GM19238 (cell line): ENCODE measurements at regions not wholly inside any gene's neighbourhood (a gene's known extent, or its start where the extent isn't known, plus 50 kb on each side); places are given as distances from the start of the nearest gene placed in this dataset.

Experiments
- DNase-seq: peaks from one replicate; pipeline ENCODE4 v3.0.0; 2011; ENCODE audit warnings: low spot score; ENCODE audit not compliant: insufficient read length

GRCh38 chrX:149152941-149153340 is 352.2 kb downstream of the IDS start:
- DNase-seq: no peak

- no peak for DNase-seq
Measured at GRCh38 chrX:149151805-149152757, 353.0 kb downstream of the IDS start.

- DNase-seq: no peak
Measured at GRCh38 chrX:149145845-149146285, 359.2 kb downstream of the IDS start.

GRCh38 chrX:149131774-149132173 is 373.3 kb downstream of the IDS start:
- DNase-seq: no peak

DNA sequence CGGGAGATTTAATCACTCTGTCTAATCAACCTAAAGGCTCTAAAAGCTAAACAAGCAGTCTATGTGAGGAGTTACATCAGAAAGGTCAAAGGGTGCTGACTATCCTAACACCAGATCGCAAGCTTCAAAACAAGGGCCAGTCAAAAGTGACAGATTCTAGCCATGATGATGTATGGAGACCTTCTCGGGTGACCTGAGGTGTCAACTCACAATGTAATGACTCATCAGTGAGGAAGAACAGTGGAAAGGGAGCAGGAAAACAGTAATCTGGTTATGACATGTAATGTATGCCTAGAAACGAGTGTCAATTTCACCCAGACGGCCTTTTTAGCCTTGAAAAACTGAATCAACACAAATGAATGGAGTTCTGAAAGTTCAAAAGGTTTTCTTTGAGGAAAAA is 375.3 kb downstream of the IDS start:
- no peak for DNase-seq

DNA sequence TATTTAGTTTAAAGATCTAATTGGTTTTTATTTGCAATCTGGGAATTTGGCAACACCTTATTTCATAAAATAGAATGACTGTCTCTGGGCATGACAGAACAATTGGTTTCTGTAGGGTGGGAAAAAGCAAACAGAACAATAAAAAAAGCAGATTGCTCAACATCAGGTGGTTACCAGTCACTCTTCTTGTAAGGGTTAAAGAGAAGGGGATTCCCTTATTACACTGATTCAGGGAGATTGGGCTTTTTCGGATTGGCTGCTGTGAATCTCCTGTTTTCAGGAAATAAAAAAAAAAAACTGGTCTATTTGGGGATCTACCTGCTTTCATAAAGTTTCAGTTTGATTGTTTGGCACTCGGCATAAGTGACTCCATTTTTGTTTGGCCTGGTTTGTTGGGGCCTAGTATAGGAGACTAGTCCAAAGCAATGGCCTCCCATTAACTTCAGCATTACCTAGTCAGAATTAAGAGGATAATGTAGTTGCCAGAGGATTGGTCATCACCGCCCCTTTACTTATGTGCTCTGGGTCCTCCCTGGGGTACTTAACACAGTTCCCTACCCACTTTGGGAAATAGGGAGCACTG is 380.5 kb downstream of the IDS start:
- no peak for DNase-seq

GRCh38 chrX:149121206-149121920 is 383.7 kb downstream of the IDS start:
- no peak for DNase-seq

DNA sequence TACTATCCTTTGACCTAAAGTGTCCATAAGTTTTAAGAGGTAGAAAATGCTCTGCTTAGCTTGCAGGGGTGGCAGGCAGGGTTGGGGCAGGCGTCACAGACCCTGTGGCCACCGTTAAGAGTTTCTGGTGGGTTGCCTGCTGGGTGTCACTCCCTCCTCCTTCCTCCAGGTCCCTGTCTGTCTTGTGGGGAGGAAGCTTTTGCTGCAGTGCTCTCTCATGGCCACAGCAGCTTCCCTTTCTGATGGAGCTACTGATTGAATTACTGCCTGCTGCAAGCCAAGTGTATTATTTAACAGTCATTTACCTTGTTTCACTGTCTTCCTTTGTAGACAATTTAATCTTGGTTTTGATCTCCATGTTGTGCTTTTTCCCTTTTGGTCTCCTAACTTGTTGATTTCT is 384.6 kb downstream of the IDS start:
- DNase-seq: no peak

DNA sequence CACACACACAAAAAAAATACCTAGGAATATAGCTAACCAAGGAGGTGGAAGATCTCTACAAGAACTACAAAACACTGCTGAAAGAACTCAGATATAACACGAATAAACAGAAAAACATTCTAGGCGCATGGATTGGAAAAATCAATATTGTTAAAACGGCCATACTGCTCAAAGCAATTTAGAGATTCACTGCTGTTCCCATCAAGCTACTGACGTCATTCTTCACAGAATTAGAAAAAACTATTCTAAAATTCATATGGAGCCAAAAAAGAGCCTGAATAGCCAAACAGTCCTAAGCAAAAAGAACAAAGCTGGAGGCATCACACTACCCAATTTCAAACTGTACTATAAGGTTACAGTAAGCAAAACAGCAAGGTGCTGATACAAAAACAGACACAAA is 390.2 kb downstream of the IDS start:
- DNase-seq: no peak

GRCh38 chrX:149114001-149114400 is 391.1 kb downstream of the IDS start:
- no peak for DNase-seq

GRCh38 chrX:149097786-149098185 is 407.3 kb downstream of the IDS start:
- no peak for DNase-seq

DNA sequence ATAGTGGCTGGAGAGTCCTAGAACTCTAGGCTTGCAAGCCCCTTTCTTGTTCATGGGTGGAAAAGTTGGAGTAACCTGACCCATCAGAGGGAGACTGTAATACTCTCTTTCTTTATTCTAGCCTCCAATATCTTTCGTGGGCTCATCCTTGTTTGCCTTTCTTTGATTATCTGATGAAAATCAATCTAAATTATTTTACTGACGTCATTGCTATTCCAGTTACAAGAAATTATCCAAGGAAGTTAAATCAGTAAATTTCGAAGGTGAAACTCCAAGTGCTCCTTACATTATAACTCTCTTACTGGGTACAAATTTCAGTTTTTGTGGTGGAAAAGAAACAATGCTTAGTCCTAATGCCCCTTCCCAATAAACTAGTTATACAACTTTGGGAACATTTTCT is 412.9 kb downstream of the IDS start:
- no peak for DNase-seq

- DNase-seq: no peak
Measured at GRCh38 chrX:149079805-149080406, 425.2 kb downstream of the IDS start.

DNA sequence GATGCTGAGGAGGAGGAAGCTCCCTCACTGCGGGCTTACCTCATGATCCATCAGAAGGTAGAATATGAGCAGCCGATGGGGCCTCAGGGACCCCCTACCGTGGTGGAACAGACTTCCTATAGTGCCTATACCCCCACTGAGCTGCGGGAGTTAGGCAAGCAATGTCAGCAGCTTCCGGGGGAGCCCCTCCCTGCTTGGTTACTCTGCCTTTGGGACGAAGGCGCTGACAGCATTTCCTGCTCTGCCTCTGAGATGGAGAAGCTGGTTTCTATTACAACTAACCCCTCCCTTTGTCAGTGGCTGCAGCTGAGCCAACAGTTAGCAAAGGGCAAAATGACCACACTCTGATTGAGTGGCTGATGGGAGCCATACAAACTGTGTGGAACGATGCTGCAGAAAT is 430.7 kb downstream of the IDS start:
- no peak for DNase-seq

DNA sequence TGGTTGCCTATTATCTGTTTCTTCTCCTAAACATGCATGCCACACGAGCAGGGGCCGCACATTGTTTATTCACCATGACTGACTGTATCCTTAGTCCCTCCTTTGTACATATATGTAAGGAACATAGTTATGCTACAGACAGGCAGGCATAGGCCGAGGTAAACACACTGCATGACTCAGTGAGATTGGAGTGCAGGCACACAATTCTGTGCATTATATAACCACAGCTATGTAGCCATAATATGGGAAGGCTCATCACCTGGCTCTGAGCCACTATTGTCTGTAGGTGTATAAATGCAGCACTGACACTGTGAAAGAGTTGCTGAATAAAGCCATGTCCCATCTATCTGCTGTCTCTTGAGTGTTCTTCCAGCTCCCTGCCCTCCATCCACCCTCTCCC is 431.6 kb downstream of the IDS start:
- DNase-seq: no peak

- DNase-seq: no peak
Measured at GRCh38 chrX:149069899-149070298, 435.2 kb downstream of the IDS start.

DNA sequence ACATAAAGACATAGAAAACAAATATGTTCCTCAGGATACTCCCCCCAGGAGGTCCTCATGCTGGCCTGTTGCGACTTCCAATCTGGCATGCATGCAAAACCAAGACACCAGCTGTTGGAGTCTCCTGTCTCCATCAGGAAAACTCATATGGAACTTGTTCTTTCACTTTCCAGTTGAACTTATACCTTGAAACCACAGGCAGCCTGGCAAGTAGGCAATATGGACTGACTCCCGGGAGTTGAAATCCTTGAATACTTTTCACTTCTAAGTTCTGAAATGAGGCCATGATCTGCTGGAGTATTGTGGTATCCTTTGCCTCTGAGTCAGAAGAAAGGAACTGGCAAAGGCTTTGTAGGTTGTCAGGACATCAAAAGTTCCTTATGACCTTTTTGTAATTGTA is 444.2 kb downstream of the IDS start:
- DNase-seq: no peak
